HepG2 (cell line): ENCODE measurements at regions not wholly inside any gene's neighbourhood (a gene's known extent, or its start where the extent isn't known, plus 50 kb on each side); places are given as distances from the start of the nearest gene placed in this dataset.

ENCODE experiments used
- ATAC-seq: fragments of 200-7000 bp; cut with Tn5 transposase; 3 replicates; pipeline ENCODE4 v1.9.1; 2020; ENCODE audit warnings: mild to moderate bottlenecking, moderate library complexity
- BruUV-seq: library from RNA; stranded (reverse); fragments of 400-500 nt; replicated peaks from 2 replicates; lab custom pipeline; 2021; lab: Mats Ljungman, UMichigan
- CTCF ChIA-PET: fragments of 300-600 bp; formaldehyde crosslinking; extraction: SDS; loops from one replicate; lab custom pipeline; 2021; ENCODE audit warnings: low total read pairs, inconsistent platforms, low intra/inter-chr PET ratio; lab: Yijun Ruan, JAX
- POLR2A ChIA-PET: fragments of 350-600 bp; sonication (Branson Sonifier 250); formaldehyde crosslinking; loops from one replicate; lab custom pipeline; 2020; ENCODE audit warnings: antibody characterized with exemption, inconsistent platforms; lab: Yijun Ruan, JAX
- DNase-seq: peaks from one replicate; pipeline ENCODE4 v3.0.0-alpha.2; 2015; ENCODE audit warnings: low spot score
- FAIRE-seq: peaks from 3 replicates; lab custom pipeline; 2011; peaks lifted over from hg19 to GRCh38; lab: Jason Lieb, UNC
- H2AFZ ChIP-seq: one replicate; pipeline ENCODE4 v1.6.1; 2011; ENCODE audit warnings: low read length, inconsistent platforms
- H3K27ac ChIP-seq: fragments of 300-600 bp; 3 replicates; pipeline ENCODE4 v1.8.0; 2011; ENCODE audit warnings: mixed run types, mild to moderate bottlenecking, mixed read lengths, low read length, inconsistent platforms; ENCODE audit not compliant: insufficient read depth; ENCODE audit errors: extremely low read length
- H3K27me3 ChIP-seq, 2 experiments: fragments of 200-600 bp in 1 of 2; 2 replicates in 1 of 2; 3 replicates in 1 of 2; pipeline versions ENCODE4 v1.6.0 to v1.8.0; 2011; ENCODE audit warnings: low read length in 2 of 2, mild to moderate bottlenecking in 2 of 2, moderate library complexity in 2 of 2, inconsistent platforms in 1 of 2; ENCODE audit not compliant: insufficient read depth in 2 of 2, control insufficient read depth in 1 of 2
- H3K36me3 ChIP-seq, 2 experiments: fragments of 200-600 bp in 1 of 2; replicated peaks in 1 of 2; 2 replicates in 1 of 2; 3 replicates in 1 of 2; pipeline versions ENCODE4 v1.5.1 to v1.8.0; 2011; ENCODE audit warnings: low read length in 2 of 2, inconsistent platforms in 1 of 2; ENCODE audit not compliant: insufficient read depth in 2 of 2, control insufficient read depth in 1 of 2
- H3K4me1 ChIP-seq: 2 replicates; pipeline ENCODE4 v1.5.1; 2012; ENCODE audit warnings: low read length, inconsistent platforms; ENCODE audit not compliant: insufficient read depth
- H3K4me2 ChIP-seq: 2 replicates; pipeline ENCODE4 v1.6.0; 2011; ENCODE audit warnings: low read depth, low read length, inconsistent platforms
- H3K4me3 ChIP-seq, 3 experiments: fragments of 200-600 bp in 1 of 3; sonication (generic), shearing (Covaris generic) in 1 of 3; replicated peaks in 1 of 3; 2 replicates each; pipeline ENCODE4 v1.5.1; 2011 to 2016; ENCODE audit warnings: low read length in 3 of 3, inconsistent platforms in 2 of 3, low read depth in 2 of 3, mild to moderate bottlenecking in 2 of 3, control low read depth in 1 of 3, mixed read lengths in 1 of 3; ENCODE audit not compliant: insufficient read depth in 1 of 3
- H3K79me2 ChIP-seq: one replicate; pipeline ENCODE4 v1.6.1; 2011; ENCODE audit warnings: low read length, inconsistent platforms; ENCODE audit not compliant: insufficient read depth
- H3K9ac ChIP-seq: 2 replicates; pipeline ENCODE4 v1.6.0; 2011; ENCODE audit warnings: mild to moderate bottlenecking, low read depth, low read length, inconsistent platforms; ENCODE audit not compliant: insufficient read depth
- H3K9me3 ChIP-seq: 2 replicates; pipeline ENCODE4 v1.5.1; 2012; ENCODE audit warnings: mild to moderate bottlenecking, low read length
- H4K20me1 ChIP-seq: 2 replicates; pipeline ENCODE4 v1.6.0; 2011; ENCODE audit warnings: inconsistent platforms, mild to moderate bottlenecking, low read length, moderate library complexity; ENCODE audit not compliant: insufficient read depth
- ATF6 ChIP-seq: sonication (generic); formaldehyde crosslinking; conservative IDR thresholded peaks from 2 replicates; pipeline ENCODE4 v1.4.0; 2020; ENCODE audit warnings: missing genetic modification reagents
- RFX1 ChIP-seq: fragments of 450-650 bp; IDR thresholded peaks from 2 replicates; pipeline ENCODE4 v1.6.1; 2017
- SIN3A ChIP-seq: IDR thresholded peaks from 2 replicates; pipeline ENCODE4 v1.6.1; 2011; ENCODE audit warnings: low read depth, mild to moderate bottlenecking, control low read depth, low read length, borderline replicate concordance
- SPEN ChIP-seq: sonication (generic); formaldehyde crosslinking; IDR thresholded peaks from 2 replicates; pipeline ENCODE4 v1.5.1; 2020; ENCODE audit warnings: low read depth, mild to moderate bottlenecking, missing genetic modification reagents
- ZNF598 ChIP-seq: sonication (generic); formaldehyde crosslinking; IDR thresholded peaks from 2 replicates; pipeline ENCODE4 v1.5.1; 2020; ENCODE audit warnings: mild to moderate bottlenecking, missing genetic modification reagents, borderline replicate concordance
- ZNF703 ChIP-seq: sonication (generic); formaldehyde crosslinking; IDR thresholded peaks from 2 replicates; pipeline ENCODE4 v1.5.1; 2020; ENCODE audit warnings: missing genetic modification reagents, mild to moderate bottlenecking, moderate library complexity, borderline replicate concordance
- ZNF839 ChIP-seq: sonication (generic); formaldehyde crosslinking; IDR thresholded peaks from 2 replicates; pipeline ENCODE4 v1.4.0; 2020; ENCODE audit warnings: missing genetic modification reagents, mild to moderate bottlenecking, borderline replicate concordance
- WGBS: methylation state at CpG from one replicate; pipeline ENCODE4 v1.1.6; 2017; ENCODE audit warnings: low lambda C conversion rate; 5-methylcytosine and 5-hydroxymethylcytosine counted together
- in situ Hi-C: cut with HindIII; loops from 2 replicates; pipeline ENCODE4 v1.10.0; 2017; ENCODE audit warnings: low pct_unique_long_range_greater_than_20kb; ENCODE audit not compliant: extremely low pct_ligation_motif_present
- intact Hi-C: fragments of 100-400 bp; cut with micrococcal nuclease; formaldehyde crosslinking; loops from one replicate; pipeline ENCODE4 v1.10.0; 2022; ENCODE audit not compliant: unreplicated experiment
- TF ChIP-seq, protein P1 (sequence below): sonication (generic); formaldehyde crosslinking; IDR thresholded peaks from 2 replicates; pipeline ENCODE4 v1.8.0; 2022; ENCODE audit warnings: missing genetic modification reagents, mild to moderate bottlenecking, moderate library complexity, borderline replicate concordance

- WGBS = 1% methylated on average over 3 of the region's 3 CpGs
- FAIRE-seq (no peak), DNase-seq (no peak), ATAC-seq (no peak)
- in situ Hi-C loops = no loop called here
- H3K79me2 ChIP-seq = no peaks in the 10 kb centered on the region
- no peak for TF ChIP-seq ATF6
- TF ChIP-seq RFX1 = peak; percentile 29; the same call in 1 of the 2 replicates
- intact Hi-C loops = no loop called here
- no peak overlapping the region for H3K4me2 ChIP-seq
- POLR2A ChIA-PET = no interaction called here
- H3K9ac ChIP-seq = no peak overlapping the region
- H3K4me3 ChIP-seq = no peak overlapping the region
- CTCF ChIA-PET = no interaction called here
- no peaks in the 10 kb centered on the region for H3K4me1 ChIP-seq
- BruUV-seq = no TSS peak
- H3K27me3 ChIP-seq = no peaks in the 10 kb centered on the region
- no peak overlapping the region for H2AFZ ChIP-seq
- H3K27ac ChIP-seq = no peak overlapping the region
- peaks cover 80% of the 10 kb centered on the region for H3K9me3 ChIP-seq
- no peaks in the 10 kb centered on the region for H4K20me1 ChIP-seq
- no peaks in the 10 kb centered on the region for H3K36me3 ChIP-seq
Measured at GRCh38 chr16:62829607-62830006, 793.4 kb upstream of the CDH8 start.

DNA sequence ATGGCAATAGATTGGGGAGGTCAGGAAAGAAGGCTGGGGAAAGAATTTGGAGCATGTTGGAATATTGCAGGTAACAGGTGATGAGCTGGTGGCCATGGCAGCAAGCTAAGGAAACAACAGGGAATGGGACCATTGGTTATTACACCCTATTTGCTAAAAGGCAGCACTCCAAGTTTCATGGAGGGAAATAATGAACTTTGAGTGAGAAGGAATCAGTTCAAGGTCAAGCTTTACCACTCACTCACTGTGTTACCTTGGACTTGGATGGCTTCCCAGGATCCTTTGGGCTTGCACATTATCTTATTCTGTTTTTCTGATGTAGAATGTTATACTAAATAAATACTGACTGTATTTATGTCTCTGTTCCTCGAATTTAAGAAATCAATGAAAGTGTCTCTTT lies 792.8 kb upstream of the CDH8 start:
- Histone ChIP-seq H3K9ac (no peak overlapping the region), H3K4me1 (no peaks in the 10 kb centered on the region), H3K4me2 (no peak overlapping the region), H3K27me3 (no peaks in the 10 kb centered on the region), H3K27ac (no peak overlapping the region), H4K20me1 (no peaks in the 10 kb centered on the region), H3K79me2 (no peaks in the 10 kb centered on the region), H3K36me3 (no peaks in the 10 kb centered on the region), H3K4me3 (no peak overlapping the region), H2AFZ (no peak overlapping the region), H3K9me3 (peaks cover 85% of the 10 kb centered on the region)
- CTCF ChIA-PET = no interaction called here
- TF ChIP-seq SPEN (CRISPR knock-in tag) = no peak
- TF ChIP-seq ZNF839 (CRISPR knock-in tag) = no peak
- no peak for TF ChIP-seq ZNF703
- TF ChIP-seq SIN3A = no peak
- TF ChIP-seq ZNF598 (CRISPR knock-in tag) = no peak
- TF ChIP-seq, protein P1, sequence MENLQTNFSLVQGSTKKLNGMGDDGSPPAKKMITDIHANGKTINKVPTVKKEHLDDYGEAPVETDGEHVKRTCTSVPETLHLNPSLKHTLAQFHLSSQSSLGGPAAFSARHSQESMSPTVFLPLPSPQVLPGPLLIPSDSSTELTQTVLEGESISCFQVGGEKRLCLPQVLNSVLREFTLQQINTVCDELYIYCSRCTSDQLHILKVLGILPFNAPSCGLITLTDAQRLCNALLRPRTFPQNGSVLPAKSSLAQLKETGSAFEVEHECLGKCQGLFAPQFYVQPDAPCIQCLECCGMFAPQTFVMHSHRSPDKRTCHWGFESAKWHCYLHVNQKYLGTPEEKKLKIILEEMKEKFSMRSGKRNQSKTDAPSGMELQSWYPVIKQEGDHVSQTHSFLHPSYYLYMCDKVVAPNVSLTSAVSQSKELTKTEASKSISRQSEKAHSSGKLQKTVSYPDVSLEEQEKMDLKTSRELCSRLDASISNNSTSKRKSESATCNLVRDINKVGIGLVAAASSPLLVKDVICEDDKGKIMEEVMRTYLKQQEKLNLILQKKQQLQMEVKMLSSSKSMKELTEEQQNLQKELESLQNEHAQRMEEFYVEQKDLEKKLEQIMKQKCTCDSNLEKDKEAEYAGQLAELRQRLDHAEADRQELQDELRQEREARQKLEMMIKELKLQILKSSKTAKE = no peak
- intact Hi-C loops (no loop called here), in situ Hi-C loops (no loop called here)
- DNase-seq = no peak
- POLR2A ChIA-PET = no interaction called here
- FAIRE-seq = no peak
- WGBS = 4% methylated on average over 1 of the region's 1 CpG
- BruUV-seq = no TSS peak
- no peak for ATAC-seq
